ENCODE measurements at regions not wholly inside any gene's neighbourhood (a gene's known extent, or its start where the extent isn't known, plus 50 kb on each side); places are given as distances from the start of the nearest gene placed in this dataset.

DNA sequence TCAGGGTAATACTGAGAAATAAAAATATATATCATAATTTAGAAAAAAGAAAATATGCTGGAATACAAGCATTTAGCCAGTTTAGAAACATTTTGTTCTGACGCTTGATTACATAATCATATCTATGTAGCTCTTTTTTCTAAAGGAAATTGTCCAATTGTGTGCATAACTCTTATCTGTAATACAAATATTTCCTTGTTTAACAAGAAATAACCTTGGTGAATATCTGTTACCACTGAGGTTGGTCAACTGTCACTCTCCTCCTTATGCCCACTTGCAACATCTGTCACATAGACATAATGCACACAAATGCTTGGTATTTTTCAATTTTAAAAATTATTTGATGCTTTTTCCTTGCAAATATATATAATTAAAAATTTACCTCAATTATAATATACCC lies 609.7 kb downstream of the TLL1 start:
- DNase-seq (ENCODE audit: extremely low read depth, insufficient read length), result no peak
- TF ChIP-seq, protein P1, sequence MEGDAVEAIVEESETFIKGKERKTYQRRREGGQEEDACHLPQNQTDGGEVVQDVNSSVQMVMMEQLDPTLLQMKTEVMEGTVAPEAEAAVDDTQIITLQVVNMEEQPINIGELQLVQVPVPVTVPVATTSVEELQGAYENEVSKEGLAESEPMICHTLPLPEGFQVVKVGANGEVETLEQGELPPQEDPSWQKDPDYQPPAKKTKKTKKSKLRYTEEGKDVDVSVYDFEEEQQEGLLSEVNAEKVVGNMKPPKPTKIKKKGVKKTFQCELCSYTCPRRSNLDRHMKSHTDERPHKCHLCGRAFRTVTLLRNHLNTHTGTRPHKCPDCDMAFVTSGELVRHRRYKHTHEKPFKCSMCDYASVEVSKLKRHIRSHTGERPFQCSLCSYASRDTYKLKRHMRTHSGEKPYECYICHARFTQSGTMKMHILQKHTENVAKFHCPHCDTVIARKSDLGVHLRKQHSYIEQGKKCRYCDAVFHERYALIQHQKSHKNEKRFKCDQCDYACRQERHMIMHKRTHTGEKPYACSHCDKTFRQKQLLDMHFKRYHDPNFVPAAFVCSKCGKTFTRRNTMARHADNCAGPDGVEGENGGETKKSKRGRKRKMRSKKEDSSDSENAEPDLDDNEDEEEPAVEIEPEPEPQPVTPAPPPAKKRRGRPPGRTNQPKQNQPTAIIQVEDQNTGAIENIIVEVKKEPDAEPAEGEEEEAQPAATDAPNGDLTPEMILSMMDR (IDR thresholded peaks at IDR 0.05; ENCODE audit: insufficient read depth, low read length, poor library complexity, severe bottlenecking), result no peak
- Histone ChIP-seq H3K36me3 (ENCODE audit: control insufficient read depth, insufficient read depth, low read length) (no peaks in the 10 kb centered on the region), H3K27me3 (replicated peaks; ENCODE audit: control insufficient read depth, insufficient read depth, low read length) (no peaks in the 10 kb centered on the region), H3K4me3 (replicated peaks; ENCODE audit: low read depth, low read length) (no peak overlapping the region)

GRCh38 chr4:166491635-166492034 lies 618.6 kb downstream of the TLL1 start:
- H3K36me3 ChIP-seq (ENCODE audit: control insufficient read depth, insufficient read depth, low read length), result no peaks in the 10 kb centered on the region
- no peaks in the 10 kb centered on the region for H3K27me3 ChIP-seq (replicated peaks; ENCODE audit: control insufficient read depth, insufficient read depth, low read length)
- TF ChIP-seq, protein P1 (IDR thresholded peaks at IDR 0.05; ENCODE audit: insufficient read depth, low read length, poor library complexity, severe bottlenecking), result no peak
- DNase-seq (ENCODE audit: extremely low read depth, insufficient read length), result no peak
- H3K4me3 ChIP-seq (replicated peaks; ENCODE audit: low read depth, low read length), result no peak overlapping the region

DNA sequence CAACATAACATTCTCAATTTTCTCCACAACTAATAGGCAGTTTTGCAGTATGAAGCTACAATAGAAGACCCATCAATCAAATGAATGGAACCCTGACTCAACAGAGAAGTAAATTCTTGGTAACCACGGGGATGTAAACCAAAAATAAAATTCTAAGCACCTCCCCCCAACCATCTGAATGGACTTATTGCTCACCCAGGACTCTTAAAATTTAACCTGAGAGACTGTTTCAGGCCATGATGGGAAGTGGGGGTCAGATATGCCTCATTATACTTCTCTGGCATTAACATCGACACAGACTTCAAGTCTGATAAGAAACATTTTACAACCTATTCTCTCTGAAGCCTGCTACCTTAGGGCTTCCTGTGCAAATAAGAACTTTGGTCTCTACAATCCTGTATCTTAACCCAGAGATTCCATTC lies 620.9 kb downstream of the TLL1 start:
- TF ChIP-seq, protein P1 (IDR thresholded peaks at IDR 0.05; ENCODE audit: insufficient read depth, low read length, poor library complexity, severe bottlenecking), result no peak
- H3K27me3 ChIP-seq (replicated peaks; ENCODE audit: control insufficient read depth, insufficient read depth, low read length), result no peaks in the 10 kb centered on the region
- no peaks in the 10 kb centered on the region for H3K36me3 ChIP-seq (ENCODE audit: control insufficient read depth, insufficient read depth, low read length)
- no peak for DNase-seq (ENCODE audit: extremely low read depth, insufficient read length)
- H3K4me3 ChIP-seq (replicated peaks; ENCODE audit: low read depth, low read length), result no peak overlapping the region

GRCh38 chr4:166498546-166498945 lies 625.5 kb downstream of the TLL1 start:
- no peak for DNase-seq (ENCODE audit: extremely low read depth, insufficient read length)
- TF ChIP-seq, protein P1 (IDR thresholded peaks at IDR 0.05; ENCODE audit: insufficient read depth, low read length, poor library complexity, severe bottlenecking), result no peak
- Histone ChIP-seq H3K36me3 (ENCODE audit: control insufficient read depth, insufficient read depth, low read length) (no peaks in the 10 kb centered on the region), H3K4me3 (replicated peaks; ENCODE audit: low read depth, low read length) (no peak overlapping the region), H3K27me3 (replicated peaks; ENCODE audit: control insufficient read depth, insufficient read depth, low read length) (no peaks in the 10 kb centered on the region)

GRCh38 chr4:166499820-166500219 lies 626.8 kb downstream of the TLL1 start:
- TF ChIP-seq, protein P1 (IDR thresholded peaks at IDR 0.05; ENCODE audit: insufficient read depth, low read length, poor library complexity, severe bottlenecking), result no peak
- Histone ChIP-seq H3K4me3 (replicated peaks; ENCODE audit: low read depth, low read length) (no peak overlapping the region), H3K36me3 (ENCODE audit: control insufficient read depth, insufficient read depth, low read length) (no peaks in the 10 kb centered on the region), H3K27me3 (replicated peaks; ENCODE audit: control insufficient read depth, insufficient read depth, low read length) (no peaks in the 10 kb centered on the region)
- DNase-seq (ENCODE audit: extremely low read depth, insufficient read length), result no peak

GRCh38 chr4:166501941-166502382 lies 628.9 kb downstream of the TLL1 start:
- peak; percentile 9 for DNase-seq (ENCODE audit: extremely low read depth, insufficient read length)
- H3K4me3 ChIP-seq (replicated peaks; ENCODE audit: low read depth, low read length), result no peak overlapping the region
- H3K27me3 ChIP-seq (replicated peaks; ENCODE audit: control insufficient read depth, insufficient read depth, low read length), result no peaks in the 10 kb centered on the region
- TF ChIP-seq, protein P1 (IDR thresholded peaks at IDR 0.05; ENCODE audit: insufficient read depth, low read length, poor library complexity, severe bottlenecking), result peak; percentile 85
- H3K36me3 ChIP-seq (ENCODE audit: control insufficient read depth, insufficient read depth, low read length), result no peaks in the 10 kb centered on the region

Measured in GM06990 (cell line).